ENCODE measurements at regions not wholly inside any gene's neighbourhood (a gene's known extent, or its start where the extent isn't known, plus 50 kb on each side); places are given as distances from the start of the nearest gene placed in this dataset.

DNA sequence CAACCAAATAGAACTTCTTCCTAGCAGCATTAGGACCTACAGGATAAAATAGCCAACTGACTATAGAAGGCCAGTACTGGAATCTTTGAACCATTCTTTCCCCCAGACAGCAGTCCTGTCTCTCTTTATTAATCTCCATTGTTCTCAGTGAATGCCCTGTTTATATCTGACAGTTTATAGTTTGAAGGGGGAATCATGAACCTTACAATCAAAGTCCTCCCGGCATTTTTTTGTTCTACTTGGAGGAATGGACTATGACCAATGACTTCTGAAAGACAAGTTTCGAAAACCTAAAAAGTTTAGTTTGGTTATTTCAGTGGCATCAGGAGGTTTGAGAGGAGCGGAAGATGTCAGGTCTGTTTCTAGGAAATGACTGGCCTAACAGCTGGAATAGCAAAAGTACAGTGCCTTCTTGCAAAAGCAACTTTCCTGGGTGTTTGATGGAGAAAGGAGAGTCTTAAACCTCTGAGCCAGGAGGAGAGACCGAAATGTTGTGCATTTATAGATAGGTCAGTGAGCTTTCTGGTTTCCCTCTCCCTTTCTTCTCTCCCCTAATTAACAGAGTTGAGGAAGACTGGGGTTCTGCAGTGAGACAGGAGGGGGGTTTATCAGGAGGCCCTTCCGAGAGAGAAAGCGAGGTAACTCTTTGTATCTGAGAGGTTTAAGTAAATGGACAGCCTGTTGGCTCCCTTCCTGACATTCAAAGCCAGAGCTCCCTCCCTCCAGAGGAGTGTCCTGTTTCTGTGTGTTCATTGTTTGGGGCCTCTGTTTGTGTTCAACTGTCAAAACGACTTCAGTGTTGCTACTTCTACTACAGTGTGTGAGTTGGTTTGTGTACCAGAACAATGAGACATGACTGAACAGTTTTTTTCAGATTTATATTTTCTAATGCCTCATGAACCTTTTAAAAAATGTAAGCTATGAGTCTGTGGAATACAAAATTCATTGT lies 383.0 kb upstream of the RARB start:
- DNase-seq, result no peak

DNA sequence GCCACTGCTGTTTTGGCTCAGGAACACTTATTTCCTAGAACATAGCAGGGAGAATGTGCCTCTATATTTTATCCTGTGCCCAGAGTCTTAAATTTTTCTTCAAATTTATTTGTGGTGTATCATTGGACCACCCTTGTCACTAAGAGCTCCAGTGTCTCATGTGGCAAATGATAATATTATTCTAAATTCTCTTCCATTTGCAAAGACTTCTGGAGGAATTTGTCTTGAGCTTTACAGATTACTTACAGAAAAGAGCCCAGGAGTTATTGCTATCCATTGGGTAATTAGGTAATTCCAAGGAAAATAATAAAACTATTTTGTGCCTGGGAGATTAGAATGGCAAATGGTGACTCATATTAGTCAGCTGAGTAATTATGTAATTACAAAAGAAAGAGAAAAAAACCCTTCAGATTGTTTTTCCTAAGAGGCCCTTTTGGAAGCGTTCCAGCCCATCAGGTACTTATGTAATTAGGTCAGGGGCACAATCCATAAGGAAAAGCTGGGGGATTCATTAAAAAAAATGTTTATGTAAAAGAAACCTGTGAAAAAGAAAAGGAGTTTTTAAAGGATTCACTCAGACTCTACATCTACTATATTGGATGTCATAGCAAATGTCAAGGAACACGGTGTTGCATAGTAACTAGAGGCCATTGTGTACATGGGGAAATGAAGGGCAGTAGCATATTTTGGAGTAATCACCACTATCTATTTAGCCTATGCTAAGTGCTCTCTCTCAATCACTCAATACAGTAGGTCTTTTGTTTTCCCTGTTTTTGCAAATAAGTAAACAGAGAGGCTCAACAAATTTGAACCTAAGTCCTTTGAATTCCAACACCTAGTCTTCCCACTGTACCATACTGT lies 380.9 kb upstream of the RARB start:
- DNase-seq, result no peak

DNA sequence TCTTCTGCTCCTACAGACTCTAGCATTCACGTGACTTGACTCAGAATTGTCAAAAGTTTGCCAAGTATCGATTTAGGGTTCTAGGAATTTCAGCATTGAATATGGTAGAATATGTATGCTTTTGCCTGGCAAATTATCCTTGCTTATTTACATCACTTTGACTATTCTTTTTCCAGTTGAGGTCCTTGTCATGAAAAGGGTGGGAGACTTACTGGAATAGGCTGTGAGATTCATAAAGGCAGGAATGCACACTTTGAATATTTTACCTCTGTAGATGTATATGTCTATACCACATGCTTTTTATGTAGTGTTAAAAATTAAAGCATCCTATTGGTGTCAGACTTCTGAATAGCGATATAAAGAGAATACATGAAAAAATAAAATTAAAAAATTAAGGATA lies 378.8 kb upstream of the RARB start:
- no peak for DNase-seq

DNA sequence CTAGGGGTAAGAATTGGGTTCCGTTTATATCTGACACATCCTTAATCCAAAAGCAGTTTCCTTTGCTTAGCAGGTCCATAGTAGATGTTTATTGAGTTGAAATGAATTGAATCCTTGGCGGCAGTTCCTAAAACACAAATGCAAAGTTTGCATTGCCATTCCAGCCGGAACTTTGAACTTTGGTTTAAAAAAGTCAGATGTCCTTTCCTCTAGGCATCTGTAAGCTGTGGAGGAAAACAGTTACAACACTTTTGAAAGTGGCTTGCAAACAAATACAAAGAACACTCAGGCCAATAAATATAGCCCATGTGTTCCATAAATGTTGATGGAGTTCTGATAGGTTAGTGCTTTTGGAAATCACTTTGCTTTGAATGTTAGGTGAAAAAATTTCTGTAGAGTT lies 374.7 kb upstream of the RARB start:
- DNase-seq, result no peak

DNA sequence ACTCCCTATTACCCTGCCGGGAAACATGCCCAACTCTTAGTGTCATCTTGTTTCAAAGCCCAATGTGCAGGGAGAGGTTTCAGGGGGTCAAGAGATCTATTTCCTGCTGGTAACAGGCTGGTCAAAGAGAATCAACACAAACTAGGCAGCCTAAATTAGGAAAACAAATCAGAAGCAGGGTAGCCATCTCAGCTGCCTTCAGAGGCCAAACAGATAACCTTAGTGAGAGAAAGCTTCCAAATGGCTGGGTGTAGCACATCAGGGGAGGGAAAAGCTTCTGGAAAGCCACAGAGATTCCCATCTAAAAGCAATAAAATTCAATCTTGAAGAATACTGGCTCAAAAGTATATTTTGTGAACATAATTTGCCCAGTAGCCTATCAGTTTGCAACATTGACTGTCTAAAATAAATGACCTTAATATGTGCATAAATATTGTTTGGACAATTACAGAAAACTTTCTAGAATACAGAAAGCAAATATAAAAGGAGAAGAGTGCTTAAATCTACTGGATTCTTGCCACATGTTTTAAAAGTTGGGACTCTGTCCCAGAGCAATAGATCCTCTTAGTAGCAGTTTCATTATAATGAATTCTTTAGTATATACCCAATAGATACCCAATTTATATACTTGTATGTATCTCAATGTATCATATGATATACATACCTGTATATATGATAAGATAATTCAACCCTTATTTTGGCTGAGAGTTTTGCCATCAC lies 371.9 kb upstream of the RARB start:
- no peak for DNase-seq

DNA sequence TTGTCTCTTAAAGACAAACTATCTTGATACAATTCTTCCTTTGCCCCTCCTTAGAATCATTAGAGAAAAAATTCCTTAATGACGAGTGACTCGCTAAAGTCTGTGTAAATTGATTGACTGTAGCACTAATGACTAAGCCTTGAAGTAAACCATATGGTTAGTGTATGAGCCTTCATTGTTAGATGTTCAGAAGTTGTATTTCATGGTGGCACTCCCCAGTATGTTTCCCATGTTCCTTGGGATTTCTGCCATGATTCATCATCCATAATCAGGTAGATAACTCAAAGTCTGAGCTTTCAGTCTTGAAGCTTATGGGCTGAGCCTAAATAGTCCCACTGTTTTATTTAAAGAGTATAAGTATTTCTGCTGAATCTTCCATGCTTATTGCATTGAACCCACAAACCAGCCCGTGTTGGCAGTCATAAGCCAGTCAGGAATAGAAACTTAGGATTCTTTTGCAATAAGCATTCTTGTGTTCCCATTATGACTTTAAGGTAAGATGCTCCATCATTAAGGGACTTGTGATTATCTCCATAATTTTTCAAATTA lies 371.2 kb upstream of the RARB start:
- DNase-seq, result no peak

DNA sequence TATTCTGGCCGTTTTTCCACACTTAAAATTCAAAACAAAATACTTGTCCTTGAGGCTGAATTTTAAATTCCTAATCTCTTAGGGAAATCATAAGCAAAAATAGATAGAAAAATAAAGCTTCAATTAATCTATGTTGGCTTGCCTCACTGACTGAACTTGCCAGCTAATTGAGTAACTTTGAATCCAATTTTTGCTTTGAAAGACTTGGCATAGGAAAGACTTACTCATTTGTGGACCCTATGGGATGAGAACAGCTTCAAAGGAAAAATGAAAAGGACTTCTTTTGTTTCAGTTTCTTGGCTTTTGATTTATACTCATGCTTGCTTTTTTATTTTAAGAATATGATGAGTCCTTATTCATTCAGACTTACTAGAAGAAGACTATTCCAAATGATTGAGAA lies 370.7 kb upstream of the RARB start:
- no peak for DNase-seq

DNA sequence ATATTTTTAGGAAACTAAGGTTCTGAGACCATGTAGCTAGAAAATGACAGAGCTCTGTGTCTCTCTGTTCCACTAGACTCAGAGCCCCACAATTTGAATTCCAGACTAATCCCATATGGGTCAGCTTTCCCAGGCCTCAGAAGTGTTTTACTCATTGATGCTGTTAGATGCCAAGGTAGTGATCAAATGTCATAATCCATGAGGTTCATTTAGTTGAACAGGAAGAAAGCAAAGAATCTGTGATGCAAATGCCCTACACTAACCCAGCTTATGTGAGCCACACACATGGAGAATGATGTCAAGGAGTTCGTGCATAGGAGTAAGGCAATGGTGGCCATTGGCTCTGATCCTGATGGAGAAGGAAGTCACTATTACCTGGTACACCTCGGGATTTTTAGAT lies 363.4 kb upstream of the RARB start:
- no peak for DNase-seq

DNA sequence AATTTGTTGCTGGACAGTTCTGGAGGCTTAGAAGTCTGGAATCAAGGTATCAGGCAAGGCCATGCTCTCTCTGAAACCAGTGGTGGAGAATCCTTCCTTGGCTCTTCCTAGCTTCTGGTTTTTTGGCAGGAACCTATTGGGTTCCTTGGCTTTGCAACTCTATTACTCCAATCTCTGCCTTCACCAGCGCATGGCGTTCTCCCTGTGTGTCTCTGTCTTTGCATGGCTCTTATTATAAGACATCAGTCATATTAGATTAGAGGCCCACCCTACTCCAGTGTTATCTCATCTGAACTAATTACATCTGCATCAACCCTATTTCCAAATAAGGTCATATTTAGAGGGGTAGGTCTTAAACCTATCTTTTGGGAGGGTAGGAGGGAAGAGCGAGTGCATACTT lies 358.1 kb upstream of the RARB start:
- no peak for DNase-seq

DNA sequence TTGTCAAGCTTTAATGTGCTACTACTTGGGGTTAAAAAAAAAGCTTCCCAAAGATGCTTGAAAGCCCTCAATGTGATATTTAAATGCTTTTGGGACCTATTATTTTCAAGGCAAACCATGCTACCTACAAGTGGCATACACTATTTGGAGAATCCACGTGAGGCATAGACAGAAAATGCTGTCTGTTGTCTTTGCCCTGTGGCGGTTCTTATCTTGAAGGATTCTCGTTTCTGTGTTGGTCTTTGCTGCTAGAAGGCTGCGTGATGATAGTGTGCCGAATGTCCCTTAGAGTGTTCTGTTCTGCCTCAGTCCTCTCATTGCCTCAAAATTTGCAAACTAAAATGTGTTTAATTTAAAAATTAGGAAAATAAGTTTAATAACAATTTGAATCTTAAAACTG lies 356.2 kb upstream of the RARB start:
- DNase-seq, result no peak

DNA sequence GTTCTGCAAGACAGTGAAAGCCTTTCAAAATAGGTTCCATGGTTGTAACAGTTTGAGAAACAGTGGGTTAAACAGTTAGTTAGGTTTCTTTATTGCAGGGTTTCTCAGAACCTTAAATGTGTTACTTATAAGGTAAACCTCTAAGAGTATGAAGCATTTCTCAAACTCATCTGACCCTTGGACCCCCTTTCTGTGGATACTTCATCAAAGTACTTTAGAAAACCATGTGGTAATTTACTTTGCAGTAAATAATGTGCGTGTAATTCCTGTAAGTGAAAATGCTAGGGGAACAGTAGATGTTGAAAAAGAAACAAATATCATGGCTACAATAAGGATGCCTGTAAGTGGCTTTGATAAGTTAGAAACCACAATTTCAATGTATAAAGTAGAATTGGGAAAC lies 354.6 kb upstream of the RARB start:
- no peak for DNase-seq

DNA sequence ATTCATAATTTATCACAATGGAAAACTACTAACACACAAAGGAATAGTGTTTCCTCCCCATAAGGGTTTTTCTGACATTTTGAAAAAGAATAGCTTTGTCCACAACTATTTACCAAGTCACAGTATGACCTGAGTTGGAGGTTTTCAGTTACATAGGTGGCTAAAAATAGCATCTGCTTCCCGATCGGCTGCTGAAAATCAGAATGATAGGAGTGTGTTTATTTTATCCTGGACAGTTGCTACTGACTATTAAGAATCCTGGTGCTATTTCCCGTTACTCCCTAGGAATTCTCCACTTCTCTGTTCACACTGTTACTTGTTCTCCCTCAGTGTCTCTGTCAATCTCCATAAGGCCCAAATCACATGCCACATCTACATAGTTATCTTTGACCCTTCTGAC lies 353.9 kb upstream of the RARB start:
- DNase-seq, result no peak

DNA sequence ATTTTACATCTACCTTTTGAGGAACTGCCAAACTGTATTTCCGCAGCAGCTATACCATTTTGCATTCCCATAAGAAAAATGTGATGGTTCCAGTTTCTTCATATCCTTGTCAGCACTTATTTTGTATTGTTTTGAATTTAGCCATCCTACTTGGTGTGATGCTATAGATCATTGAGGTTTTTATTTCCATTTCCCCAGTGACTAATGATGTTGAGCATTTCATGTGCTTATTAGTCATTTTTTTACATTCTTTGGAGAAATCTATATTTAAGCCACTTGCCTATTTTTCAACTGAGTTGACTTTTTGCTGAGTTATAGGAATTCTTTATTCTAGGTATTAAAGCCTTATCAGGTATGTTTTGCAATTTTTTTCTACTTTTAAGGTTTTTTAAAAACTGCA lies 347.6 kb upstream of the RARB start:
- no peak for DNase-seq

DNA sequence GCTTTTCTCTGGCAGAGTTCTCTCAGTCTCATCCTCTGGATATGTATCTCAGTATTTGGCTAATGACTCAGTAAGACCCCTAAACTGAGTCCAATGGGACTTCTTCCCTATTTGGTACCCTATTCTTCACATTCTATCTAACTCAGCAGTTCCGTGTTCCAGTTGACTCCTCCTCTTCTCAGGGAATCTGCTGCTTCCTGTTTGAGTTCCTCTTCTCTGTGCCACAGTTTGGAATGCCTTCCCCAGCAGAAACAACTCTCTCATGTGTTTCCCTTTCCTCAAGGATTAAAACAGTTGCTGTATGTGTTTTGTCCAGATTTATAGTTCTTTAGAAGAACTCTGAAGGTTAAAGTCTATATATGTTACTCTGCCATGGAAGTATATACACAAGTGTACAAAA lies 344.0 kb upstream of the RARB start:
- no peak for DNase-seq

DNA sequence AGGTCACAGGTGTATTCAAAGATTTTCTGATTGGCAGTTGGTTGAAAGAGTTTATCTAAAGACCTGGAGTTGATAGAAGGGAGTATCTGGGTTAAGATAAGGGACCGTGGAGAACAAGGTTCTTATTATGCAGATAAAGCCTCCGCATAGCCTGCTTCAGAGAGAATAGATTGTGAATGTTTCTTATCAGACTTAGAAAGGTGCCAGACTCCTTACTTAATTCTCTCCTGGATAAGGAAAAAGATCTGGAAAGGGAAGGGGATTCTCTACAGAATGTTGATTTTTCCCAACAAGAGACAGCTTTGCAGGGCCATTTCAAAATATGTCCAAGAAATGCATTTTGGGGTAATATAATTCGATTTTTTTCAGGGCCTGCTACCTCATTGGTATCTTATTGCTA lies 341.3 kb upstream of the RARB start:
- DNase-seq, result no peak

DNA sequence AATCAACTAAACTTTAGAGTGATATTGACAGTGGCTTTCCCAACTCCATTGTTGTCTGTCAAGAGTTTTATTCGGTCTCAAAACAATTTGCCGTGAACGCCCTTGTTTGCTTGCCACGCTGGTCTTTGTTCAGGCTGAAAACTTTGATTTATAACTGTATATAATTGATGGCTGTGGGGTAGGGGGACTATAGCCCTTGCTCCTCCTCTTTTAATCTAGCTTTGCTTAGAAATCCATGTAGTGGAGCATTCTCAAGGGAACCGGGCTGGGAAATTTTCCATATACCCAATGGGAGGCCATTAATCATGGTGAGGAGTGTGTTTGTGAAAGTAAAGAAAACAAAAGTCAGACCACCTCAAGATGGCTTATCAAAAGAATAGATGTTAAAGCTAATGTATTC lies 339.8 kb upstream of the RARB start:
- DNase-seq, result no peak

DNA sequence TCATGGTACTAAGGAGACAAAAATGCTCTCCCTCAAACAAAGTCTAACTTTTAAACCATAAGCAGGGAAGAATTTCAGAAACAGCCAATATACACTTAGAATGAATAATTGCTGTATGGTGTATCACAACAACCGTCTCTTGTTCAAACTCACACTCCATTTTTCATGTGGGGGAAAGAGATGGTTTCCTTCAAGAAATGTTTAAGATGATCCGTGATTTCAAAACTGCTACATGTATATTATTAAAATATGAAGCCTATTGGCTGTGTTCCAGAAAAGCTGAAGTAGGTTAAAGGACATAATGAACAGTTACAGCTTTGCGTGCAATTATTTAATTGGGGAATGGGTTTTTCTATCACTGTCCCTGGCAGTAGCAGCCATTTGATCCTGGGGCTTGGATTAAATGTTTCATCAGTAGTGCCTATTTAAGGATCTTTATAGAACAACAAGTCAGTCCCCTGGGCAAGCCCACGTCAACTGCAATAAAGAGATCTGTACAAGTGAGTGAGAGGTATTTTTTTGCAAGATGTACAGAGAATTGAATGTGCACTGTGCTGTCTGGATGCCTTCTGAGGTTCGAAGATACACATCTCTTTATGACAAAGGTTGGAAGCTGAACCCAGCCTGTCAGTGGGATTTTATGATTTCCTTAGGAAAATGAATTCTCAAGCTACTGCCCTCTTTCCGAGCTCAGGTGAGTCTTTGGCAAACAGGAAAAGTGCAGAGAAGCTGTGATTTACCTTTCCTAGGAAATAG lies 337.2 kb upstream of the RARB start:
- no peak for DNase-seq

DNA sequence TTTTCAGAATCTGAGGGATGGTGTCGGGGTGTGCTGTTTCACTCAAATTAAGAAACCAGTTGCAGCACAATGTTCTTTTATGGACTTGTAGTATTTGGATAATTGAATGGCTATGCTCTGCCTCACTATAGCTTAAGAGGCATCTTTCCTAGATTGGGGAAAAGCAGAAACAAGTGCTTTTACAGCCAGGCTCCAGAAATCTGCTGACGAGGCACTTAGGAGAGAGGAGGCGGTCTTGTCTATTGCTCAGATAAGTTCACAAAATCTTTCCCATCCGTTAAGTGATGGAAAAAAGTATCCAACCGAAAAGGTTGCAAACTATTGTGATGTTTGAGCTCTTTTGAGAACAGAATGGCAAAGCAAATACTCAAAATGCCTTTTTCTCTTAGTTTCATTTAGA lies 336.1 kb upstream of the RARB start:
- no peak for DNase-seq

DNA sequence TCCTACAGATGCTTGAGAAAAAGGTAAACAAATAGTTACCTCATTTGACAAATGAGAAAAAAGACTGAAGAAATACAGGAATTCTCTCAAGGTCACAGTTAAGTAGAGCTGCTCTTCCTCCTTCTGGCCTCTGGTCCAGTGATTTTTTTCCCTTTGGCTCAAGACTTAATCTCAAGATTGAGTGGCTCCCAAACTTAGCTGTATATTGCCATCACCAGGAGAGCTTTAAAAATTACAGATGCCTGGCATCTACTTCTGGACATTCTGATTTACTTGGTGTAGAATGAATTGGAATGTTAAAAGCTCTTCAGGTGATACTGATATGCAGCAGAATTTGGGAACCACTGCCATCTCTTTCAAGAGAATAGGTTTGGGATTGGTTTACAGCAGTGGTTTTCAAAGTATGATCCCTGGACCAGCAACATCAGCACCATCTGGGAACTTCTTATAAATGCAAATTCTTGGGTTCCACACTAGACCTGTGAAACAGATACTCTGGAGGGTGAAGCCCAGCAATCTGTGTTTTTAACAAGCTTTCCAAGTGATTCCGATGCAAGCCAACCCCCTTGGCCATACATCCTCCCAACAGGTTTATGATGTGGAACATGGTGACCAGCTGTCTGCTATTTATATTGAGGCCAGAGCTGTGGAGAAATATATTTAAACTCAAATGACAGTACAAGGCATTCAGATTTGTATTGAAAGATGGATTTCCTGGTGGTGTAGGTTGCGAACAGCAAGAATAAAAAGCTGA lies 333.0 kb upstream of the RARB start:
- no peak for DNase-seq

DNA sequence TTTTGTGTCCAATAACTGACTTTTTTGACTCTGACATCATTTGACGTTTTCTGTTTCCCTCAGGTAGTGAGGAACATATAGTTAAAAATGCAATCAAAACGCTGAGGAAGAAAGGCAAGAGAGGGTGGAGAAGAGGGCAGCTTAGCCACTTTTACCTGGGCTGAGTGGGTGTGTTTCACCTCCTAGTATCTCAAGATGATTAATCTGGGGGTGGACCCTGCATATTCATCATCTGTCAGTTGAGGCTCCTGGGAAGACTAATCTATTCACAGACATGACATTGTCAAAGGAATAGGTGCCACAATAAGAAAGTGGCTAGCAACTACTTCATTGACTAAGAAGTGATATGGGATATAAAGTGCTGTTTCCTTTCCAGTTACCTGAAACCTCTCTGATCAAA lies 331.5 kb upstream of the RARB start:
- DNase-seq, result no peak

DNA sequence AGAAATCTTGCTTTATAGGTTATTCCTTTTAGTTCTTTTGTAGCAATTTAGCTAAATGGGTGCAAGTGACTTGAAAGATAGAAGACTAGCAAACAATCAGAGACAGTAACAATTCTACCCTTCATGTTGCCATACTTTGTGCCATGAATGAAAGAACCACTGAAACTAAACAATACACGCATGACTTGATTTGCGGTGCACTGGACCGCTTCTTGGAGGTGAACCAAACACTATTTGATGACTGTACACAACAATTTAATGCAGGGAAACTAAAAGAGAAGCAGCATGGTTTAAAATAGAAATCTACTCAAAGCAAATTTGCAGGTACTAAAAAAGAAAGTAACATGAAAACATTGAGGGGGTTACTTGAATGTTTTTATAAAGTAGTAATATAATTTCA lies 331.0 kb upstream of the RARB start:
- no peak for DNase-seq
